Globus pallidus (tissue), 1 donor: ENCODE measurements at regions not wholly inside any gene's neighbourhood (a gene's known extent, or its start where the extent isn't known, plus 50 kb on each side); places are given as distances from the start of the nearest gene placed in this dataset.
"Not testable (repeated sequence)": the region's sequence is repeated elsewhere in the genome, so short reads cannot be mapped to it uniquely, and the experiment has no call there.

ENCODE experiments used
- DNase-seq: peaks from one replicate; pipeline ENCODE4 v3.0.0-alpha.2; 2015; ENCODE audit warnings: low spot score

GRCh38 chr11:23480736-23481135 is 620.5 kb upstream of the CCDC179 start:
- no peak for DNase-seq

DNA sequence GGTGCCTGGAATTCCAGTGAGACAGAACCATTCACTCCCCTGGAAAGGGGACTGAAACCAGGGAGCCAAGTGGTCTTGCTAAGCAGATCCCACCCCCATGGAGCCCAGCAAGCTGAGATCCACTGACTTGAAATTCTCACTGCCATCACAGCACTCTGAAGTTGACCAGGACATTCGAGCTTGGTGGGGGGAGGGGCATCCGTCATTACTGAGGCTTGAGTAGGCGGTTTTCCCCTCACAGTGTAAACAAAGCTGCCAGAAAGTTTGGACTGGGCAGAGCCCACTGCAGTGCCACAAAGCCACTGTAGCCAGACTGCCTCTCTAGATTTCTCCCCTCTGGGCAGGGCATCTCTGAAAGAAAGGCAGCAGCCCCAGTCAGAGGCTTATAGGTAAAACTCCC is 623.9 kb upstream of the CCDC179 start:
- not testable (repeated sequence) for DNase-seq

GRCh38 chr11:23484618-23485017 is 624.3 kb upstream of the CCDC179 start:
- not testable (repeated sequence) for DNase-seq

DNA sequence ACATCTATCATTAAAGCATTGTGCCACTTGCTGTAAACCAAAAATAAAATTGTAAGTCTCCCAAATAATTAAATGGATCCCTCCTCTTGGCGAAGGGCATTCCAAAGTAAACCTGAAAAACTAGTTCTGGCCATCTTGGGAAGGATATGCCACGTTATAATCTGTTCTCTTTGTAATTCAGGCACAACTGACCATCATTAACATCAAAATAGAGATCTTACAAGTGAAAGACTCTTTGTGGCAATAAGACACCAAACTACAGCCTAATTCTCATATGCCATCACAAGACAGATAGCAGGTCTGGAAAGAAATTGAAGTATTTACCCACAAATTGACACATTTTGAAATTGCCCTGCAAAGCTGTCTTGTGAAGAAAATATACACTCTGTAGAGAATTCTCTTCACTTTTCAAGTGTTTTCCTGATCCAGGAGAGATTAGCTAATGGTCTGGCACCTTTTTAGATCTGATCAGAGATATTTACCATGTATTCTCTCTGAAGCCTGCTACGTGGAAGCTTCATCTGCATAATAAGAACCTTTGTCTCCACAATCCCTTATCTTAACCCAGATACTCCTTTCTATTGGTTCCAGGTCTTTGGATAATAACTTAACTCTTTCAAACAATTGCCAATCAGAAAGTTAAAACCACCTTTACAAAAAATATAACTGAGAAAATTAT is 630.4 kb upstream of the CCDC179 start:
- no peak for DNase-seq

GRCh38 chr11:23494981-23495380 is 634.7 kb upstream of the CCDC179 start:
- no peak for DNase-seq

DNA sequence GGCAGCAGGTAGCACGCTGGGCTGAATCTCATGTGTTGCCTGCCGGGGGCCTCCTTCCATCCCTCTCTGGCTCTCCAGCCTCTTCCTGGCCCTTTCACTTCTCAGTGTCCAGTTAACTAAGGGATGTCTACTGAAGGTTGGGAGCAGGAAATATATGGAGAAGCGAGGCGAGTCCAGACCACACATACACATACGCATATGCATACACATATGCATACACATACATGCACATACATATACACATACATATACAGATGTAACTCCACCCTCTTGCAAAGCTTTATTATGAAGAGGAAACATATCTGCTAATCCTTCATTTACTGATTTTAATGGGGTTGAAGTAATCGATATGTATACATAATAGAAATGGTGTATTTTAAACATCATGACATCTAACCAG is 636.1 kb upstream of the CCDC179 start:
- DNase-seq = no peak

GRCh38 chr11:23497040-23497439 is 636.8 kb upstream of the CCDC179 start:
- DNase-seq = no peak

DNA sequence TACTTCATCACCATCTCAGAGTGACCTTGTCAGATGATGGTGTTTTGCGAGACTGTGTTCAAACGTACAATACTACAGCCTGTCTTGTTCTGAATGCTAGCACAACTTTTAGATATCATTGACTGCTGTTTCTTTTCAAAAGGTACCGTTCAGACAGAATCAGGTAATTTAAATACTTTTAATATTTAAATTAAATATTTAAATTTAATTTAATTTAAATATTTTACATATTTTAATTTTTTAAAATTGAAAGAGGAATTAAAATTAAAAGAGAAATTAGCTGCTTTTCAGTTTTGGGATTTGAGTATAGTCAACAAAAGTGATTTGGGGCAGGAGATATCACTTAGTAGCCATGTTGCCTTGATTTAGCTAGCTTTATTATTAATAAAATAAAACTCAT is 642.1 kb upstream of the CCDC179 start:
- DNase-seq = no peak

GRCh38 chr11:23502826-23503225 is 642.6 kb upstream of the CCDC179 start:
- DNase-seq = no peak

DNA sequence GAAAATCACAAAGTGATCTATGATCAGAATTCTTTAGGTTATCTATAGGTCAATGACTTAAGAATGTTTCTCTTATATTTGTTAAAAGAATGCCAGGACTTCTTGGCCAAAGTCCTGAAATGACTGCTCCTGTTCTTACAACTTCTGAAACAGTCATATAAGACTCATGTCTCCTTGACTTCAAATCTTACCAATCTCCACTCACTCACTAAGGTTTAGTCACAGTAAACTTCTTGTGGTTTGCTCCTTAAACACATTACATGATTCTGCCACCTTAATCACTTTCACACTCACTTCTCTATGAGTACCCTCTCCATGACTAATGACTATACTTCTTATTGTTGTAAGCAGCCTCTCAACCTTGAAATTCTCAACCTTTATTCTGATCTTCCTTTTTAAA is 648.7 kb upstream of the CCDC179 start:
- DNase-seq = no peak

DNA sequence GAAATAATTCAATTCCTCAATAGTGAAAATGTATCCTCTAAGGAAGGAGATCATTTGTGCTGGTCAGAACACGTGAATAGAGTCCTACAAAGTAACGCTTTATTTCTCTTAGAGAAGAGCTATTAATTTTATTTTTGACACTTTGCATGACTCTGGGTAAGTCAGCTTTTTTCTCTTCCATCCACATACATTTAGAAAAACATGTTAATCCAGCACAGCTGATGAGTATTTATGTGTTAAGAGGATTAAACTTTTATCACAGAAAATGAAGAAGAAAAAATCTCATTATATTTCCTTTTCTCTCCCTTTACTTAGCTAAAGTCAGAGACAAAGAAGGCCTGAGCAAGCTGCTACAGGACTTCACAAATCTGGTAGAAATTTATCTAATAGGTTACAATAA is 649.5 kb upstream of the CCDC179 start:
- no peak for DNase-seq

DNA sequence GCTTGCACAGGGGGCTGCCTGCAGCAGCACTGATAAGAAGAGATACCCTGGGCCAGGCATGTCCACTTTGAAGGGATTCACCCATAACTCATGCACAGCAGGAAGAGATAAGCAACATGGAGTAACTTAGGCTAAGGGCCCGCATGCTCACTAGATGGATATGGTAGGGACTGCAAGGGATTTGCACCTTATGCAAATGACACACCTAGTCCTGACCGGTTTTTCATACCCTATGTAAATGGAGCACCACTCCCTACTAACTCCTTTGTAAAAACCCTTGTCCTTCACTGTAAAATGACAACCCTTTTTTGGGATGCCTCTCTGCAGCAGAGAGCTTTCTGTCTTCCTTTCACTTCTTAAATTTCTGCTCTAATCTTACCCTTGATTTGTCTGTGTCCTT is 658.9 kb upstream of the CCDC179 start:
- no peak for DNase-seq

DNA sequence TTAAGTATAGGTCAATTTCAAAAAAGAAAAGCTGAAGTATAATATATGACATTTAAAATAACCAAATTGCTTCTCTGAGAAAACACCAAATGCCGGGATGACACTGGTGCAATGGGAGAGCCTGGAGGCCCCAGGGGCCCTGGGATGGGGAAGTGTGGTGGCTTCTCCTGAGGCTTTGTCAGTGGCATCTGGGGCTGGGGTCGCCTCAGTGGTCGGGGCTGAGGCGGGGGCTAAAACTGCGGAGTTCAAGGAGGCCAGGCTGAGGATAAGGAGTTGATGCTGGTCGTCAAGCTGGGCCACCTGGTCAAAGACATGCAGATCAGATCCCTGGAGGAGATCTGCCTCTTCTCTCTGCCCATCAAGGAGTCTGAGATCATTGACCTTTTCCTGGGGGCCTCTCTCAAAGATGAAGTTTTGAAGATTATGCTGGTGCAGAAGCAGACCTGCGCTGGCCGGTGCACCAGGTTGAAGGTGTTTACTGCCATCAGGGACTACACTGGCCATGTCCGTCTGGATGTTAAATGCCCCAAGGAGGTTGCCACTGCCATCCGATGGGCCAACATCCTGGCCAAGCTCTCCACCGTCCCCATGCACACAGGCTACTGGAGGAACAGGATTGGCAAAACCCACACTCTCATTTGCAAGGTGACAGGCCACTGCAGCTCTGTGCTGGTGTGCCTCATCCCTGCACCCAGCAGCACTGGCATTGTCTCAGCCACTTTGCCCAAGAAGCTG is 660.1 kb upstream of the CCDC179 start:
- no peak for DNase-seq

DNA sequence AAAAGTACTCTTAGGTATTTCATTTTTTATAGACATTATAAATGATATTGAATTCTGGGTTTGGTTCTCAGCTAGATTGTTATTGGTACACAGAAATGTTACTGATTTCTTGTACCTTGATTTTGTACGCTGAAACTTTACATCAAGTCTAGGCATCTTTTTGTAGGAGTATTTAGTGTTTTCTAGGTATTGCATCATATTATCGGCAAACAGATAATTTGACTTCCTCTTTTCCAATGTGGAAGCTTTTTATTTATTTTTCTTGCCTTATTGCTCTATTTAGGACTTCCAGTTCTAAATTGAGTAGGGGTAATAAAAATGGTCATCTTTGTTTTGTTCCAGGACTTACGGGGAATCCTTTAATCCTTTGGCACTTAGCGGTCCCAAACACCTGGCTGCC is 676.6 kb upstream of the CCDC179 start:
- no peak for DNase-seq

DNA sequence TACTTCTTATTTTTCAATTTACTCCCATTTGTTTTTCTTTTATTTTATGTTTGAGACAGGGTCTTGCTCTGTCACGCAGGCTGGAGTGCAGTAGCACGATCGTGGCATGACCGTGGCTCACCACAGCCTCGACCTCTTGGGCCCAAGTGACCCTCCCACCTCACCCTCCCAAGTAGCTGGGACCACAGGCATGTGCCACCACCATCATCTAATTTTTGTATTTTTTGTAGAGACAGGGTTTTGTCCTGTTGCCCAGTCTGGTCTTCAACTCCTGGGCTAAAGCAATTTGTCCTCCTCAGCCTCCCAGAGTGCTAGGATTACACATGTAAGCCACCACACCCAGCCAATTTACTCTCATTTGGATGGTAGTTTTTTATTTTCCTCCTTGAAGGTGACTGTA is 679.3 kb upstream of the CCDC179 start:
- DNase-seq = no peak

GRCh38 chr11:23540101-23540561 is 679.9 kb upstream of the CCDC179 start:
- DNase-seq = peak; percentile 7

- no peak for DNase-seq
These were observed 681.9 kb upstream of the CCDC179 start for GRCh38 chr11:23542189-23542588.

DNA sequence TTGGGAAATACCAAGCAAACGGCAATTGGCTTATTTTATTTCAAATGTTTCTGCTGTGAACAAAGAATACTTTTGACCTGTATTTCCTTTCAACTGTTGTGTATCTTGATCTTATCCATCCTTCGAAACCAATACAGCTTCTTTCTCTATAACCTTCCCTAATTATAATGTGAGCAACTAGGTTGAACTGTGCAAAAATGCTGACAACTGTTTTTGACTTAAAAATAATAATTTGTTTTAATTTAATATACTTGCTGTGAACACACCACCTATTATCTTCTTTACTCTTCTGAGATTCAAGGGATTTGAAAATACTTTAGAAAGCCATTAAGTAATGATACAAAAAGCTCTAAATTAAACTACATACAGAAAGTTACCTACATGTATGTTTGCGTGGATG is 682.5 kb upstream of the CCDC179 start:
- DNase-seq = no peak

DNA sequence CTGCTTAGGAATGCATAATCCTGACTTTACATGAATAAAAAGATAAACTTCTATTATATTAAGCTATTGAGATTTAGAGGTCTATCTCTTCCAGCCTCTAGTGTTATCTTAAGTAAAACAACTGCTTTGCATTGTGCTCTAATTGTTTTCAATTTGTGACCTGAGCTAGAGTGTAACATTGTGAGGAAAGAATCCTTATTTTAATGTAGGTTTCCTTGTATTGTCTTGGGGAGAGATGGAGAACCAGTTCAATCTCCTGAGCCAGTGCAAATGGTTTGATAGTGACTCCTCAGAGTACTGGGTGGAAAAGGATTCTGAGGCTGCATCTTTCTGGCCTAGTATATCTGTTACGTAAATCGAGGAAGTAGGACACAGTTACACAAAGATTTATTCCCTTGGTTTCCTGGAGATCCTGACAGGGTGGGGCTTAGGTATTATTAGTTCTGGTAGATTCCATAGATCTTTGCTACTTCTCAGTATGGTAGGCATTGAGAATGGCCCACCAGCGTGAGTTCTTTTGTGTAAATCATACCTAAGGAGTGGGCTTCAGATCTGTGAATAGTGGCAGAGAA is 683.5 kb upstream of the CCDC179 start:
- DNase-seq = no peak

DNA sequence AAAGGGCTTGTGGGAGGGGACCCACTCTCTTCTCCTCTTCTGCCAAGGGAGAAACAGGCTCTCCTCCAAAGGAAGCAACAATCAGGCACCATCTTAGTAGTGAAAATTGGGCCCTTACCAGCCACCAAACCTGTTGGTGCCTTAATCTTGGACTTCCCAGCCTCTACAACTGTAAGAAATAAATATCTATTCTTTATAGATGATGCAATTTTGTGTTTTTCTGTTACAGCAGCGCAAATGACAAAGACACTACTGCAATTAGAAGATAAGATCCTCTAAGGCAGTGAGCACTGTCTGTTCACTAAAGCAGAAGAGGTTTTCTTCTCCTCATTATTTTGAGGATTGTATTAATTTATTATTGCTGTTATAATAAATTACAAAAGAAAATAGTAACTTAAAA is 691.4 kb upstream of the CCDC179 start:
- DNase-seq = no peak

DNA sequence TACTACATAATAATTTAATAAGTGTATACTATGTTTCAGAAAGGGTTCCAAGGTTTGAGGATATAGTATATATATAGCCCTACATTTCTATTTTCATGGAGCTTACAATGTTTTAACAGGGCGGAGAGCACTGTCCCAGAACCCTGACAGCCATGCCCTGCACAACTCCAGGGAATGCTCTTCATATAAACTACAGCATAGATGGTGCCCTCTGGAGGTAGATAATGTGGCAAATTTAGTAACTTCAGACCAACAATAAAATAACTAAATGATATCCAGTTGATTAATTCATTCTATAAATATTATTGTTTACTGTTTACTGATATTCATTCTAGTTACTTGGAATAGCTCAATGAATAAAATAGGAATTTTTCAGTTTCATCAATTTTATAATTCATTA is 693.7 kb upstream of the CCDC179 start:
- no peak for DNase-seq

DNA sequence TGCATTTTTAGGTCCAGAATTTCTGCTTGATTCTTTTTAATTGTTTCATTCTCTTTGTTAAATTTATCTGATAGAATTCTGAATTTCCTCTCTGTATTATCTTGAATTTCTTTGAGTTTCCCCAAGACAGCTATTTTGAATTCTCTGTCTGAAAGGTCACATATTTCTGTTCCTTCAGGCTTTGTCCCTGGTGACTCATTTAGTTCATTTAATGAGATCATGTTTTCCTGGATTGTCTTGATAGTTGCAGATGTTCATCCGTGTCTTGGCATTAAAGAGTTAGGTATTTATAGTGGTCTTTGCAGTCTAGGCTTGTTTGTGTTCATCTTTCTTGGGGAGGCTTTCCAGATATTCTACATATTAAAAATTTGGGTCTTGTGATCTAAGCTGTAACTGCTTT is 694.8 kb upstream of the CCDC179 start:
- DNase-seq = no peak

- DNase-seq = no peak
These were observed 696.0 kb upstream of the CCDC179 start for GRCh38 chr11:23556163-23556750.
